LNCaP clone FGC (cell line): ENCODE measurements at regions not wholly inside any gene's neighbourhood (a gene's known extent, or its start where the extent isn't known, plus 50 kb on each side); places are given as distances from the start of the nearest gene placed in this dataset.

Source experiments
- DNase-seq: peaks from one replicate; pipeline ENCODE4 v3.0.0-alpha.2; 2011; ENCODE audit warnings: low read depth
- H3K4me3 ChIP-seq: 2 replicates; pipeline ENCODE4 v1.5.1; 2011; ENCODE audit warnings: mild to moderate bottlenecking, low read depth, low read length, control low read depth
- CTCF ChIP-seq: IDR thresholded peaks from 2 replicates; pipeline ENCODE4 v1.5.1; 2012; ENCODE audit warnings: mild to moderate bottlenecking; ENCODE audit not compliant: control insufficient read depth, insufficient read depth; ENCODE audit errors: extremely low read depth

DNA sequence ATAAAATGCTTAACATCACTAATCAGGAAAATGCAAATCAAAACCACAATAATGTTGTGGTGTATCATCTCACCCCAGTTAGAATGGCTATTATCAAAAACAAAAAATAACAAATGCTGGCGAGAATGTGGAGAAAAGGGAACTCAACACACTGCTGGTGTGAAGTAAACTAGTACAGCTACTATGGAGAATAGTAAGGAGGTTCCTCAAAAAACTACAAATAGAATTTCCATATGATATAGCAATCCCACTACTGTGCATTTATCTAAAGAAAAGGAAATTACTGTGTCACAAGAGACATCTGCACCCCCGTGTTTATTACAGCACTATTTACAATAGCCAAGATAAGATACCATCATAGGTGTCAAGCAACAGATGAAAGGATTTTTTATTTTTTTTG lies 214.5 kb upstream of the RASA1 start:
- DNase-seq = no peak
- no peak for TF ChIP-seq CTCF
- H3K4me3 ChIP-seq = no peak overlapping the region

DNA sequence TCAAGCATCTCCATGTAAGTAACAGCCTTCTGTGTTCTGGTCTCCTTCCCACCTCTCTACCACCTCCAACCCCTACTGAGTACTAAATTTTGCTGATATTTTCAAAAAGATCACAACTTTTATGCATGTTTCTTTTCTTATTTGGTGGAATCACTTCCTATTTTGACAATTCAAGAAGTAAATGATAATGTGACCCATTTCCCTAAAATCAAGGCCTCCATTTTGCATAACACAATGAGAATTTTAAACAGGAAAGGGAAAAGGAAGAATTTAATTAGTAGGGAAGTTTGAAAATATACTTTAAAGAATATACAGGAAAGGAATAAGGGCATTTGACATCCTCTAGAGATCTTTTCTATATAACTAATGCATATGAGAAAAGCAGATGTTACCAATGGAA lies 212.9 kb upstream of the RASA1 start:
- H3K4me3 ChIP-seq = no peak overlapping the region
- TF ChIP-seq CTCF = no peak
- no peak for DNase-seq

GRCh38 chr5:87061046-87061445 lies 206.6 kb upstream of the RASA1 start:
- no peak for DNase-seq
- no peak overlapping the region for H3K4me3 ChIP-seq
- TF ChIP-seq CTCF = no peak

GRCh38 chr5:87069311-87069710 lies 198.4 kb upstream of the RASA1 start:
- no peak for TF ChIP-seq CTCF
- H3K4me3 ChIP-seq = no peak overlapping the region
- no peak for DNase-seq

DNA sequence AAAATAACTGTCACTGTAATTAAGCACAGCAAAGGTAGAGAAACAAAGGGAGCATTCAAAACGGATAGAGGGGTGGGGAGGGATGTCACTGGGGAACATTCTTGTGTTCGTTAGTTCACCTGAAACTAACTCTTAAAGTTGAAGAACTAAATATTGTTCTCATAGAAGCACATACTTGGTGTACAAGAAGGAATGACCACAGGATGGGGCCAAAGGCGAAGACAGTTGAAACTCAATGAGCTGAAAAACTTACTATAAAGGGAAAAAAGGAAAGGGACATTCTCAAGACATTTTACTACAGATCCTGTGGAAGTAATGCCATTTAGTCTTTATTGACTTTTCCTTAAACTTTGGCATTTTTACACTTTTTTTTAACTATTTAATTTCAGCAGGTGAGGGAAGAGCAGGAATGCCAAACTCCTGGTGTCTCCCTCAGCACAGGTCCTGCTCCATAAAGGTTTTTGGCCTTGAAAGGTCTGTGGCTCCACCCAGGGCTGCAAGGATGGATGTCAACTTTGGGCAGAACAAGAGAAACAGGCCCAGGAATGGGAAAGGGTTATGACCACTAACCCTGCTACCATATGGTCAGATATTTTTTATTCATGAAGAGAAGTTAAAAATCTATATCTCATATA lies 197.6 kb upstream of the RASA1 start:
- DNase-seq = peak; percentile 17
- peak; percentile 71 for TF ChIP-seq CTCF
- H3K4me3 ChIP-seq = no peak overlapping the region

- no peak for DNase-seq
- H3K4me3 ChIP-seq = no peak overlapping the region
- no peak for TF ChIP-seq CTCF
Observed at GRCh38 chr5:87074072-87074471, 193.6 kb upstream of the RASA1 start.

- TF ChIP-seq CTCF = no peak
- no peak for DNase-seq
- no peak overlapping the region for H3K4me3 ChIP-seq
Observed at GRCh38 chr5:87074934-87075541, 192.6 kb upstream of the RASA1 start.
